Fibroblast of lung (primary cell): ENCODE measurements at regions not wholly inside any gene's neighbourhood (a gene's known extent, or its start where the extent isn't known, plus 50 kb on each side); places are given as distances from the start of the nearest gene placed in this dataset.

Experiments used
- CTCF ChIP-seq, 2 donors: IDR thresholded peaks in 1 of 2; conservative IDR thresholded peaks in 1 of 2; 1 replicate in 1 of 2; 2 replicates in 1 of 2; pipeline ENCODE4 v1.5.1; 2011 to 2012; ENCODE audit warnings: low read length in 2 of 2, control low read depth in 1 of 2, inconsistent platforms in 1 of 2, low read depth in 1 of 2, mild to moderate bottlenecking in 1 of 2
- EZH2 ChIP-seq: IDR thresholded peaks from 2 replicates; pipeline ENCODE4 v1.5.1; 2012; ENCODE audit warnings: low read length, control low read depth, mild to moderate bottlenecking; ENCODE audit errors: missing control alignments

GRCh38 chr13:64099994-64100393, 2684.3 kb upstream of the PCDH20 start:
- TF ChIP-seq CTCF (conservative IDR thresholded peaks at IDR 0.05 in 1 of 2, IDR thresholded peaks at IDR 0.05 in 1 of 2; ENCODE audit: low read depth in 1 of 2, low read length in 2 of 2) (no peak), EZH2 (no peak)
